Vagina (tissue), 2 donors: ENCODE measurements at regions not wholly inside any gene's neighbourhood (a gene's known extent, or its start where the extent isn't known, plus 50 kb on each side); places are given as distances from the start of the nearest gene placed in this dataset.

Experiments used
- POLR2A ChIP-seq, 2 donors: fragments of 450-650 bp; IDR thresholded peaks; one replicate each; pipeline ENCODE4 v1.6.1; 2017; ENCODE audit warnings: antibody characterized with exemption in 2 of 2, mild to moderate bottlenecking in 2 of 2, moderate library complexity in 2 of 2
- POLR2AphosphoS5 ChIP-seq, 2 donors: sonication (generic); formaldehyde crosslinking; IDR thresholded peaks; one replicate each; pipeline ENCODE4 v1.9.0; 2017; ENCODE audit warnings: antibody characterized with exemption in 2 of 2, mild to moderate bottlenecking in 2 of 2, low read depth in 1 of 2; ENCODE audit not compliant: insufficient read depth in 1 of 2
- TF ChIP-seq, protein P1 (sequence below), 3 experiments: fragments of 450-650 bp in 2 of 3; fragments of 200-600 bp in 1 of 3; sonication (generic) in 1 of 3; IDR thresholded peaks; one replicate each; pipeline ENCODE4 v1.5.1; 2017 to 2019; ENCODE audit warnings: antibody characterized with exemption in 3 of 3, mild to moderate bottlenecking in 2 of 3, moderate library complexity in 2 of 3

DNA sequence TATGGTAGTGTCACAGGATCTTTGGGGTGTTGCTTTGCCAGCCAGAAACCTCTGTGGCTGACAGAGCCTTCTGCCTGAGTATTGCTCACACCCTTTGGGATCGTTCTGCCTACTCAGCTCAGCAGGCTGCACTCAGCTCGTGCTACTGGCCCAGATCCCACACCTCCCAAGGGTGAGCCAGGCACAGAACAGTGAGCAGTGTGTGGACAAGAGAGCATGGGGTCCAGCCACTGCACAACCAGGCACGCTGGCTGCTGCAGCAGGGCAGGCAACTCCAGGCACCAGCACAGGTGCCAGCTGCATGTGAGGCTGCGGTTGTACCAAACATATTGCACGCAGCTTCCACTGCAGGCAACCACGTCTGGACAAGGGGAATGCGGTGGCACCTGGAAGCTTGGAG, 84.9 kb downstream of the CYB561 start:
- TF ChIP-seq, protein P1, sequence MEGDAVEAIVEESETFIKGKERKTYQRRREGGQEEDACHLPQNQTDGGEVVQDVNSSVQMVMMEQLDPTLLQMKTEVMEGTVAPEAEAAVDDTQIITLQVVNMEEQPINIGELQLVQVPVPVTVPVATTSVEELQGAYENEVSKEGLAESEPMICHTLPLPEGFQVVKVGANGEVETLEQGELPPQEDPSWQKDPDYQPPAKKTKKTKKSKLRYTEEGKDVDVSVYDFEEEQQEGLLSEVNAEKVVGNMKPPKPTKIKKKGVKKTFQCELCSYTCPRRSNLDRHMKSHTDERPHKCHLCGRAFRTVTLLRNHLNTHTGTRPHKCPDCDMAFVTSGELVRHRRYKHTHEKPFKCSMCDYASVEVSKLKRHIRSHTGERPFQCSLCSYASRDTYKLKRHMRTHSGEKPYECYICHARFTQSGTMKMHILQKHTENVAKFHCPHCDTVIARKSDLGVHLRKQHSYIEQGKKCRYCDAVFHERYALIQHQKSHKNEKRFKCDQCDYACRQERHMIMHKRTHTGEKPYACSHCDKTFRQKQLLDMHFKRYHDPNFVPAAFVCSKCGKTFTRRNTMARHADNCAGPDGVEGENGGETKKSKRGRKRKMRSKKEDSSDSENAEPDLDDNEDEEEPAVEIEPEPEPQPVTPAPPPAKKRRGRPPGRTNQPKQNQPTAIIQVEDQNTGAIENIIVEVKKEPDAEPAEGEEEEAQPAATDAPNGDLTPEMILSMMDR (IDR thresholded peaks at IDR 0.05), result no peak
- TF ChIP-seq POLR2A (IDR thresholded peaks at IDR 0.05) (no peak), POLR2AphosphoS5 (IDR thresholded peaks at IDR 0.05; ENCODE audit: insufficient read depth in 1 of 2, low read depth in 1 of 2) (no peak)
